HG03439 (cell line): ENCODE measurements at regions not wholly inside any gene's neighbourhood (a gene's known extent, or its start where the extent isn't known, plus 50 kb on each side); places are given as distances from the start of the nearest gene placed in this dataset.
"Not testable (repeated sequence)": the region's sequence is repeated elsewhere in the genome, so short reads cannot be mapped to it uniquely, and the experiment has no call there.

Source experiments
- ATAC-seq: cut with Tn5 transposase; IDR thresholded peaks from one replicate; pipeline ENCODE4 v1.9.1; 2021; ENCODE audit warnings: mild to moderate bottlenecking, moderate library complexity; ENCODE audit not compliant: unreplicated experiment

- no peak for ATAC-seq
These were observed 162.5 kb upstream of the C1orf174 start for GRCh38 chr1:4062560-4062959.

GRCh38 chr1:4062992-4063391 lies 162.9 kb upstream of the C1orf174 start:
- ATAC-seq = no peak

- ATAC-seq = no peak
These were observed 163.4 kb upstream of the C1orf174 start for GRCh38 chr1:4063516-4063915.

GRCh38 chr1:4064150-4064889 lies 164.2 kb upstream of the C1orf174 start:
- no peak for ATAC-seq

GRCh38 chr1:4066860-4067599 lies 167.0 kb upstream of the C1orf174 start:
- no peak for ATAC-seq

GRCh38 chr1:4068076-4068475 lies 168.0 kb upstream of the C1orf174 start:
- ATAC-seq = no peak

GRCh38 chr1:4071653-4072052 lies 171.6 kb upstream of the C1orf174 start:
- no peak for ATAC-seq

- no peak for ATAC-seq
These were observed 172.5 kb upstream of the C1orf174 start for GRCh38 chr1:4072481-4073153.

GRCh38 chr1:4075436-4076225 lies 175.6 kb upstream of the C1orf174 start:
- no peak for ATAC-seq

GRCh38 chr1:4076346-4076745 lies 176.3 kb upstream of the C1orf174 start:
- no peak for ATAC-seq

GRCh38 chr1:4078091-4078962 lies 178.3 kb upstream of the C1orf174 start:
- ATAC-seq = not testable (repeated sequence)

- ATAC-seq = no peak
These were observed 179.7 kb upstream of the C1orf174 start for GRCh38 chr1:4079815-4080214.

- no peak for ATAC-seq
These were observed 182.0 kb upstream of the C1orf174 start for GRCh38 chr1:4081806-4082711.

- no peak for ATAC-seq
These were observed 183.4 kb upstream of the C1orf174 start for GRCh38 chr1:4083231-4084047.

GRCh38 chr1:4084048-4084431 lies 184.0 kb upstream of the C1orf174 start:
- ATAC-seq = no peak

- no peak for ATAC-seq
These were observed 184.4 kb upstream of the C1orf174 start for GRCh38 chr1:4084446-4084845.

GRCh38 chr1:4084896-4085295 lies 184.8 kb upstream of the C1orf174 start:
- no peak for ATAC-seq

- ATAC-seq = no peak
These were observed 185.5 kb upstream of the C1orf174 start for GRCh38 chr1:4085546-4085945.
